HCEC 1CT (cell line): ENCODE measurements at regions not wholly inside any gene's neighbourhood (a gene's known extent, or its start where the extent isn't known, plus 50 kb on each side); places are given as distances from the start of the nearest gene placed in this dataset.

Experiments used
- DNase-seq: peaks from one replicate; pipeline ENCODE4 v3.0.0-alpha.2; 2017

DNA sequence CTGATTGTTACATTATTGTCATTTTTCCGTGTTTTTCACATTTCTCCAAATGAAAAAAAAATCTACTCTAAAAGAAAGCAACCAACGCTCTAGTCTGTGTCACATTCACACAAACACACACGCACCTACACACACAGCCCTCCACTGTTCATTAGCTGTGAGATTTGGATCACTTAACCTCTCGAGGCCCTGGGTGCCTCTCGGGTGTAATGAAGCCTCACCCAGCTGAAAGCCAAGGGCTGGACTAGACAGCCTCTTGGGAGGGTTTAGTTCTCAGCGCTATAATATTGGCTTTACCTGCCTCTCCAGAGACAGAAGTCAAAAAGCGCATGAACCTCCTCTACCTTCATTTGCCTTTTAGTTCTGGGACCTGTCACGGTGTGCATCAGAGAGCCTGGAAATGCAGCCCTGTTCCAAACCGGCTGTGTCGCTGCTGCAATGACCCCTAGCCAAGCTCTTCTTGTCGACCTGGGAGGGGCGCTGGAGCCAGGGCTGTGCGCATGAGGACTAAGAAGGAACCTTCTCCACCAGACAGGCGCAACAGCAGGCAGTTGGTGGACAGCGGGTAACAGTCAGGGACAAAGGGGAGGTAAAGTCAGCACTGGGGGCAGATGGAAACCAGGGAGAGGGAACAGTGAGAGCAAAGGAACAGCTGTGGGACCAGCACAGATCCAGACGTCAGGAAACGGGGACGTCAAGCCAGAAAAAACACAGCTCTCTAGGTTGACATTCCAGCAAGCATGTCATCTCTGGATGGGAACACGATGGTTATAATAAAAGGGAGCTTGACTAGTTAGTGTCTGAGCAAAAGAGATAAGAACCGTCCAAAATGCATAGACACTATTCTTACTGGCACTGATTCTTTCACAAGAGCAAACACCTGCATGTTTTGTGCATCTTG lies 375.9 kb downstream of the EFNB2 start:
- no peak for DNase-seq

DNA sequence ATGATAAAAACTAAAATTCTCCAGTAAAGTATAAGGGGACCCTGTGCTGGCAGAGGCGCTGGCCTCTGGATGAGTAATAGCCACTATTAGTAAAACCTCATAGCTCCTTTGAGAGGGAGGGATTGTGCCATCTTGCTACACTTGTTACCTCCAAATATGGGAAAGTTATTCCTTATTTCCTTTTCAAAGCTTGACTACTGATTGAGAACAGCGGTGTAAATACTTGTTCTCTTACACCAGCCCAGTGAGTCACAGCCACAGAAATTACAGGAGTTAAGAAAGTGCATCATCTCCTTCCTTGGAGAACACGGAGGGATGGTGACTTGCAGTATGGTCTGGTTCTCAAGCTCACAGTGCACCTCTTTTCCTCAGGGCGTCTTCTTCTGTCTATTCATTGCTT lies 379.0 kb downstream of the EFNB2 start:
- DNase-seq: peak; percentile 96

DNA sequence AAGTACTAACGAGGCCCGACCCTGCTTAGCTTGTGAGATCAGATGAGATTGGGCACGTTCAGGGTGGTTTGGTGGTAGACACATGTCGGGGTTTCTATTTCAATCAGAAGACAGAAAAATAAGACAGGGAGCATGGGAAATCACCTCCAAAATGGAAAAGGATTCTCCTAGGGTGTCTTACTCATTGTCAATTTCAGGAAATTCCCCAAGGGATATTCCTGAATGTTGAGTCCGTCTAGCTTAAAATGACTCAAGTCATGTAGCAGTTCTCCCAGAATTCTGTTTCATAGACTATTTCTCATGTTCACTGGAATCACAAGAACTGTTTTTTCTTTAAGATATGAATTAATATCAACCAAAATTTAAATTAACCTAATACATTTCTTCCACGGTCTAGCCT lies 380.1 kb downstream of the EFNB2 start:
- DNase-seq: peak; percentile 55

DNA sequence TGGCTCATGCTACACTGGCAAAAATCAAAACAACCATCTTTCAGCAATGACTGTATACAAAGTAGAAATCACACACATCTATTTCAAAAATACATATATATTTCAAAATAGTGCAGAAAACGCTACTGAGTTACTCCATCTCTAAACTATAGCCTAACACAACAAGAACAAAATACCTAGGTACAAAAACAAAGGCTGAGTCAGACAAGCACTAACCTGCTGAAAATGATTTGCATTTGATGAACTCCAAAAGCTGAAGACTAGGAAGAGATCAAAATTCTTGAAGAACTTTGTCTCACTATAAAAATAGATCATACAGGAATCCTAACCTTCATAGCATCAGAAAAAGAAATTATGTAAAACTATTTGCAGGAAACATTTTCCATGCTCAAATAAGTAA lies 381.6 kb downstream of the EFNB2 start:
- no peak for DNase-seq

DNA sequence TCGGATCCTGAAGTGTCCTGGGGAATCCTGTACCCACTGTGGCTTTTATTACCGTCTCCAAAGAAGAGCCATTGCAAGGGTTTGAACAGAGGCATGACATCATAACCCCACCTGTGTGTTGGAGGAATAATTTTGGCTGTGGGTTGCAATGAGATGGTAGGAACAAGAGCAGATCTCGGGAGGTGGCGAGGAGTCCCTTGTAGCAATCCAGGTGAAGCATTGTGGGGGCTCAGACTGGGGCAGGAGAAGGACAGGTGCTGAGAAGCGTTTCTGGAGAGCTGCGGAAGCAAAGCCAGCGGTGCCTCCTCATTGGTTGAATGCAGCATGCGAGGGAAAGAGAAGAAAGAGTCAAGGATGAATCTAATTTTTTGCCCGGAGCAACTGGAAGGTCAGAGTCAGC lies 382.4 kb downstream of the EFNB2 start:
- no peak for DNase-seq

DNA sequence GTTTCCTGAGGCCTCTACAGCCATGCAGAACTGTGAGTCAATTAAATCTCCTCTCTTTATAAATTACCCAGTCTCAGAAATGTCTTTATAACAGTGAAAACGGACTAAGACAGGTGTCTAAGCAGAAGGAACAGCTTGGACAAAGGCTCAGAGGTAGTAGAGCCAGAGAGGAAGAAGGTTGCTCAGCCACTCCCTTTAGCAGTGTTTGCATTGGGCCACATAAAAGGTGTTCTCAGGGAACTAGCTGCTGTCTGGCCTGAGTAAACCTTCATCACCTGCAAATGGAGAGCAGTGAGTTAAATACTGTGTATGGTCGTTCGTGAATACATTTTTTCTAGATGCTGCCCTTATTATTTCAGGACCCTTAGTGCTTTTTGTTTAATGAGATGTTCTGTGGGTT lies 383.4 kb downstream of the EFNB2 start:
- DNase-seq: no peak

DNA sequence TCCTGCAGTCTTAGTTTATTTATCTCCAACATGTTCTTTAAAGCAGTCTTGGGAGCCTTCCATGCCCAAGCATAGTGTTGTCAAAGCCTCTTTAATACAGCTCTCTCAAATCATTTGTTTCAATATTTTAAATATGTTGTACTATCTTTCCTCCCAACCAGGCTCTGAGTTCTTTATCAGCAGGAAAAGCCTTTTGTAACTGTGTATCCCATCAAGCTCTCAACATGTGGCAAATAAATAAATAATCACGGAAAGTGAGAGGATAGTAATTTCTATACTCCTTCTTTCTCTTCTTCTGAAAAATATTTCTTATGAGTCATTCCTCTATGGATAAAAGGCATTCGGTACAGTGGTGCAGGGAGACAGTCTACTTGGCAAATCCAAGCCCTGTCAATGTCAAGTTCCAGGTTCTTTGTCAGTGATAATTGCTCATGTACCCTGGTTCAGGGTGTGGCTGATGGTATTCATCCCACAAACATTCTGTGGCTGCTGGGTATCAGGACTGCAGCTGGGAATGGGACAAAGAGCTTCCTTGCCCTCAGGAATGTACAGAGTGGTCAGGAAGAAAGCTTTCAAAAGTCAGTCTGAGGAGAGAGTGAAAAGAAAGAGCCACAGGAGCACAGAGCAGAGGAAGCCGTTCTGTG lies 384.3 kb downstream of the EFNB2 start:
- peak; percentile 89 for DNase-seq

DNA sequence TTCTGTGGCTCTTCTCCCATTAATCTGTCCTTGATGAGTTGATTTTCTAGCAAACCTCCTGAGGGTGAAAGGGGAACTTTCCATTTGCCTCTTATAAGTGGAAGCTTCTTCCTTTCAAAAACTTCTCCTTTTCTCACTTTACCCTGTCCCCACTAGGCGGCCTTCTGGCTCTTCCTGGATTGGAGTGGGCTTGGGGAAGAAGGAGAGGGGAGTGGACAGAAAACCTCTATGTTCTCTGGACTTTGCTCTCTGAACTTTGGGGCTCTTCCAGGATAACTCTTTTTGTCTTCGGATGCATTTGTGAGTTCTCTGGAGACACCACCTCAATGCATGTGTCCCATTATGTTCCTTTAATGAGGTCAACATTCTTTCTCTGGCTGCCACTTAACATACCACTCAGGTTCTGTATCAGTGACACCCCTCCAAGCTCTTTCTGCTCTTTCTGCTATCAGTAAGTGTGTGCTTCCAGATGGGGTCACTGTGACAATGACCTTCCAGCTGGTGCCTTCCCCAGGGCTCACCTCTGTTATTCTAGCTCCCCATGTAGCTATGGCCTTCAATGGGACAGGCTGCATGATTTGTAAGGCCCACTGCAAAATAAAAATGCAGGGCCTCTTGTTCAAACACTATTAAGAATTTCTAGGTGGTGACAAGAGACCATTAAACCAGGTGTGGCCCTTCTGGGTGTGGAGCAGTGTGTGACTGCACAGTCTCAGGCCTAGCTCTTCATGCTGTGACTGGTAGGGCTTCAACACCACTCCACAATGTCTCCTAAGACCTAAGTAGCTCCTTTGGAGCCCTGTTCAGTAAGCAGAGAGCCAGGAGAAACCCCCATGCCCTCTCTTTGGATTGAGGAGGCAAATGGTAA lies 389.2 kb downstream of the EFNB2 start:
- no peak for DNase-seq

DNA sequence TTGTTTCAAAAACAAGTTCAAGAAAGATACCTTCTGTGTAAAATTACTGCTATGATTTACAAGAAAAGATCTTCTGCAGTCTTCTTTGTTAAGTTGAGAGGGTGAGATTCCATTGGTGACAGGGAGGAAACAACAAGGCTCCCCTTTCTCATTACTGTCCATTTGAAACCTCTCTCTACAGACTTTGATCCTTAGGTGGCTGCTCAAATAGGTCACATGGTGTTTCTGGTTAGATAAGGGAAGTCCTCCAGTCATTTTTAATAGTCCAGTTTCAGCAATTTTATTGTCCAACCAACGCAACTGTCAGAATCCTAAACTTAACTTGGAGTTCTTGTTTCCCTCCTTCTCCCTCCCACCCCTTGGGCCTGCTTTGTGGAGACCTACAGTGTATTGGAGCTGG lies 390.4 kb downstream of the EFNB2 start:
- no peak for DNase-seq

DNA sequence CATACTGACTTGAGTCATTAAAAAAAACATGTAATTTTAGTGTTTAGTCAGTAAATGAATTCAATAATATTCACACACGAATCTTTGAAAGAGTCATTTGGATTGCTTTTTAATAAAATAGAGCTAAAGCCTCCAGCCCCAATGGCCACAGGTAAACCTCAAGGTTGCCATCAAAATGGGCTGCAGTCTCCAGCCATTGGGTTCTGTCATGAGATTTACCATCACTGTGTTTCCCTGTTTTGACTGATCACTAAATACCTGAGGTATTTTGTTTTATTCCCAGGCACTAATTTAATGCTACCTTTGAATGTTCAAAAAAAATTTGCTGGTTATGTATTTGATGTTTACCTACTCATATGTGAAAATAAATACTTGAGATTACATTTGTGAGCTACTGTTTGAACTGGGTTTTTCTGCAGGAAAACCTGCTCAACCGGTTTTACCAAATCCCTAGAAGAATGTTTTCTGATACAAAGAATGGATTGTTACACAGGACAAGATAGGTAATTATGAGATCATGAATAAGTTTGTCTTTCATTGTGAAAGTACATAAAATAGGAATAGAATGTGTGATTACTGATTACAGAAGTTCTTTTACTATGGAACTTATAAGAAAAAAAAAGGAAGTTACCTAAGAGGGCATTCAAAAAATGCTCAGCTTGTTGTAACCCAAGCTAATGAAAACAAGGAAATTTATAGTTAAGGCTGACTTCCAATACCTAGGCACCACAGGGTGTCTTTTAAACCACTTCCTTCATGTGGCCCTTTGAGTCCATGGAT lies 391.3 kb downstream of the EFNB2 start:
- no peak for DNase-seq

DNA sequence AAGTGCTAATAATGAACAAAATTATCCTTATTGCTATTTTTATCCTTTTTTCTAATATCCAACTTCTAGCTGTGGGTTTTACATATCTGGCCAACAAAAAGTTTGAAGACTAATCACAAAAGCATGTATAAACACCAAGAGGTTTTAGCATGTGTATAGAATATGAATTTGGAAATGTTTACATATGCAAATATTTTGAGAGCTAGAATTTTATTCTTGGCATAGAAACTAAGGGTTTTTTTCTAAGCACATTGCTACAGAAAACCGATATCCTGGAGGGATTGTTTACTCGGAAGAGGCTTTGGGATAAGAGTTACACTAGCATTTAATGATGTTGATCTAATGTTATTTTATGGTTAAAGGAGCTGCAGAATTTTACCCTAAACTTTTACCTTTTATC lies 392.1 kb downstream of the EFNB2 start:
- DNase-seq: peak; percentile 80

DNA sequence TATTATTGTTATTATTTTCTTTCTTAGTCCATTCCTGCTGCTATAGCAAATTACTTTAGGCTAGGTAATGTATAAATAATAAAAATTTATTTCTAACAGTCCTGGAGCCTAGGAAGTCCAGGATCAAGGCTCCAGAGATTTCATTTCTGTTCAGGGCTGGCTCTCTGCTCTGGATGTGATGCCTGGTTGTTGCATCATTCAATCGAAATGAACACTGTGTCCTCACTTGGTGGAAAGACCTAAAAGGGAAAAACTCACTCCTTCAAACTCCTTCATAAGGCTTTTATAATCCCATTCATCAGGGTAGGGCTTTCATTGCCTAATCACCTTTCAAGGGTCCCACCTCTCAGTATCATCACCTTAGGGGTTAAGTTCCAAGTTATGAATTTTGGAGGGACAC lies 395.0 kb downstream of the EFNB2 start:
- DNase-seq: no peak

DNA sequence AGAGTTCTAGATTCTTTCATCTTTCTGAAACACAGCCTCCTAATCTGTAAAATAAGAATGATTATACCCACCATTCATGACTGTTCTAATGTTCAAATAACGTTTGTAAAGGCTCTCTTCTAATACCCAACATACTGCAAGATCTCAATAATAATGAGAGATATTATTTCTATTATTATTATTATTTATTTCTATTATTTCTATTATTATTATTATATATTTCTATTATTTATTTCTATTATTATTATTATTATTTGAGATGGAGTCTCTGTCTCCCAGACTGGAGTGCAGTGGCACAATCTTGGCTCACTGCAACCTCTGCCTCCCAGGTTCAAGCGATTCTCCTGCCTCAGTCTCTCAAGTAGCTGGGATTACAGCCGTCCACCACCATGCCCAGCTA lies 395.5 kb downstream of the EFNB2 start:
- DNase-seq: no peak

DNA sequence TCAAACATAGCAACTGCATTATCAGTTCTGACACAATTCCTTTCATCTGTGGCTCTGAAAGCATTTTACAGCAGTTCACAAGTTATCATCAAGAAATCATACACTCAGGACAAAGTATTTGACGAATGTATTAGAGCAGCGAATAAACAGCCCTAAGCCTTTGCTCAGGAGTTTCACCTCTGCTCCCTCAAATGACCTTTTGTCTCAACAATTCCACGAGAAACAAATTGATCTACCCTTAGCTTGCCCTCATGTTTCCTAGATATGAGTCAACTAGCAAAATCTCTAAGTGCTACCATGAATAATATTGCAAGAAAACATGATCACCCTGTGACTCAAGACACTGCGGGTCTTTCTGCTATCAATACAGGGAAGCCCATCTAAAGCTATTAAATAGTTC lies 396.1 kb downstream of the EFNB2 start:
- DNase-seq: peak; percentile 48

DNA sequence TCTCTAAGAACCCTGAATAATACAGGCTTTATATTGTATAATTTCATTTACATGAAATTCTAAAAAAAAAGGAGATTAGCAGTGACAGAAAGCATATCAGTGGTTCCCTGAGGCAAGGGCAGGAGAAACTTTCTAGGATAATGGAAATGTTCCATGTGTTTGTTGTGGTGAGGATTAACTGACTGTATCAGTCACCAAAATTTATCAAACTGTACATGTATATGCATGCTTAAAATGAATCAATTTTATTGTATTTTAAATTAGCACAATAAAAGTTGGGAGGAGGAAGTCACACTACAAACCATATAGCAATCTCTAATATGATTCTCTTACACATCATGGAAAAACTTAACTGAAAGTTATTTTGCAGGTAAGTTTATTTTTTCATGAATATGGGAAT lies 396.8 kb downstream of the EFNB2 start:
- no peak for DNase-seq

DNA sequence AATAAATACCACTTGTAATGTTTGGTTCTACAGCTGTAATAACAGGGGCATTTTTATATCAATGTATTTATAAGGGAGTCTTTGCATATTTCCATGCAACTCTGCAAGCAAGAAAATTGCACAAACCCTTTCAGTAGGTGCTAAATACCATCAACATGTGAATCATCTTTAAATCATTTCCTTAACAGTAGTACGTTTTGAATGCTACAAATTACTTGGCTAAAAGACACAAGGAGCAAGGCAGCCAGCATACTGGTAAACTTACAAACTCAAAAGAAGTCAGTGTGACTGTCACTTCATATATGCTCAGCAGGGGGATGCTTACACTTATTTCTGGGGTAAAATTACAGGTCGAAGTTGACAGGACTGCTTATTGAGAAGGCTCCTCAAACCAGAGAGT lies 402.4 kb downstream of the EFNB2 start:
- DNase-seq: peak; percentile 57

DNA sequence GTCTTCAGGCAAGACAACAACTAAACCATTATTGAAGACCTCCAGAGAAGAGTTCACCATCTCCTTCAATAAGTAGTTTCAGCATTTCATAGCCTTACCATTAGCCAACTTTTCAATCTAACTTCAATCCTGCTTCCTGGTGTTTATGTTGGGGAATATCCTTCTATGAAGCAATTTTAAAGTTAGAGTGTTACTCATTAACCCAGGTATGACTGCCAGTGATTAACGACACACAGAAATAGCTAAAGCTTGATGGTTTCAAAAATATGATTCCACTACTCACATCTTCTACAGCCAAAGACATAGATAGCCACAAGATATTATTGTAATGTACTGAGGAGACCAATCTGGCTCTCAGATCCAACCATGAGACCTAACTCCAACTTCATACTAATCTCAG lies 403.2 kb downstream of the EFNB2 start:
- no peak for DNase-seq

DNA sequence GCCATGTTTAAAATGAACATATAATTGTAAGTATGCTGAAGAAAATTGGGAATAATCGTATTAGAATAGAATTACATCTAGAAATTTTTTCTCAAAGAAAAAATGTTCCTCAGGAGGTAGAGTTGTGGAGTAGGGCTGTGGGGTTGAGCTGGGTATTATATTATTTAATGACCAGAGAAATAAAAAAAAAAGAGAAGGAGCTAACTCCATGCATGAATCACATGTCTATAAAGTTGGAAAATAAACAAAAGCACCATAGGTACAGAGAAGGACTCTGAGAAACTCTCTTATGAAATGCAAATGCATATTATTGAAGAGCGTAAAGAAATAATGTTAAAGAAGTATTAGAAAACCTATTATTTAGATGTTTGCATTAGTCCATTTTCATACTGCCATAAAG lies 405.5 kb downstream of the EFNB2 start:
- no peak for DNase-seq

DNA sequence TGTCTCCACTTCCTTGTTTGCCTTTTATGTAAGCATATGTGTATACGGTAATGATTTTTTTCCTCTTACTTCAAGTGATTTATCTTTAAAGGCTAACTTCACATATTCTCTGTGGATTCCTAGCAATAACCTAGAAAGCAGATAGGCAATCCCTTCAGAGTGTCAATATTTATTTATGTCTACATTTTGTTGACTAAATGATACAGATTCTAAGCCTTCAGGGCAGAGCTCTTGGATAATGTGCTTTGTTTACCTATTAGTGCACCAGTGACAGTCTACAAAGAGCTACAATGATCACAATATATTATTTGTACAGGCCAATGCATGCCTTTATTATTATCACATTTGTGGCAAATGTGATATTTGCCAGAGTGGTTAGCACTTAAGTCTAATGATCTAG lies 406.2 kb downstream of the EFNB2 start:
- DNase-seq: no peak

DNA sequence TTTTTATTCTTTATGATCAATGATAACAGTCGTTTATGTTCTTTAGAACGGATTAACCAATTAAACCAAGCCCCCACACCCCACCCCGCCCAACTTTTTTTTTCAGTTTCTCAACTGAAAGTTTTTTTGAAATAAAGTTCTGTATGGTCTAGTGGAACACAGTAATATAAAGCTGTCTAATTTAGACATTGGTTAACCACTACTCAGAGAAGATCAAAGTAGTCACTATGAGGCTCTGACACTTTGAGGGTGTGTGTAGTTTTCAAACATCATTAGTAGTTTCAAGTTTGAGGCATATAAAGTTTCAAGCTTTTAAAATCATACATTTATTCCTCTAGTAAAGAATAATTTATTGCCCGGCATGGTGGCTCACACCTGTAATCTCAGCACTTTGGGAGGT lies 413.2 kb downstream of the EFNB2 start:
- DNase-seq: no peak

DNA sequence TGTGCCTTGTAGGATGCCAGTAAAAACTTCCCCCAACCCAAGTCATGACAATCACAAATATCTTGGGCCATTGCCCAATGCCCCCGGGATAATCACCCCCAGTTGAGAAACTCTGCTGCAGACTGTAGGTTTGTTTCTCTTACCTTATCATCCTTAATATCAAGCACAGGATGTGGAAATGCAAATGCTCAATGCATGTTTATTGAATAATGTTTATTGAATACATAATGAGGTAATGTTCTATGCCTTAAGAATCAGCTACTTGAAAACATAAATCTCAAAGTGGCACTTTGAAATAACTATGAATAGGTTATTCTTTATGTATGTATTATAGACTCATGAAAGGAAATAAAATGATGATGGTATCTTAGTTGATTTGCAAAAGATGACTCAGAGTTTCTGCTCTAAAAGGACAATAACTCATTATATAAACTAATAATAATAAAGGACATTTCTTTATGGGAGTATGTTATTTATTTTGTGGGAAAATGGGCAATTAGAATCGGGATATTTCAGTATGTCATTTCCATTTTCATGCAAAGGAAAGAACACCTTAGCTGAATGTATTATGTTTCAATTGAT lies 414.2 kb downstream of the EFNB2 start:
- DNase-seq: no peak

DNA sequence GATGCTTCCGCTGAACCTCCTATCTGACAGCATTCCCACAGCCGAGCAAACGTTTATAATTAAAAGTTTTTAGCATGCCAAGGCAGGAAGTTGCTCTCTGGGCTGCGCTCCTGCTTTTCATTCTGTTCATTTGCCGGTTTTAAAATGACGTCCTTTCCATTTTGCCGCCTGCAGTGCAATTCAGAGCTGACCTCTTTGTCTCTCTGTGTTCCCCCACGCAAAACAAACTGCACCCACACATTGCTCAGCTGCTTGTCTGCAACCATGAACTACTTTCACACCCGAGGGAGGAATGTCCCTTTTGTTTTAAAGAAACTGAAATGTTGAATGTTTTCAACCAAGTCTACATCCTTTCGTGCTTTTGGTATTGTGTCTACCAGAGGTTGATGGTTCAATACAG lies 416.5 kb downstream of the EFNB2 start:
- no peak for DNase-seq
